ENCODE measurements at regions not wholly inside any gene's neighbourhood (a gene's known extent, or its start where the extent isn't known, plus 50 kb on each side); places are given as distances from the start of the nearest gene placed in this dataset.

- TF ChIP-seq, protein P1, sequence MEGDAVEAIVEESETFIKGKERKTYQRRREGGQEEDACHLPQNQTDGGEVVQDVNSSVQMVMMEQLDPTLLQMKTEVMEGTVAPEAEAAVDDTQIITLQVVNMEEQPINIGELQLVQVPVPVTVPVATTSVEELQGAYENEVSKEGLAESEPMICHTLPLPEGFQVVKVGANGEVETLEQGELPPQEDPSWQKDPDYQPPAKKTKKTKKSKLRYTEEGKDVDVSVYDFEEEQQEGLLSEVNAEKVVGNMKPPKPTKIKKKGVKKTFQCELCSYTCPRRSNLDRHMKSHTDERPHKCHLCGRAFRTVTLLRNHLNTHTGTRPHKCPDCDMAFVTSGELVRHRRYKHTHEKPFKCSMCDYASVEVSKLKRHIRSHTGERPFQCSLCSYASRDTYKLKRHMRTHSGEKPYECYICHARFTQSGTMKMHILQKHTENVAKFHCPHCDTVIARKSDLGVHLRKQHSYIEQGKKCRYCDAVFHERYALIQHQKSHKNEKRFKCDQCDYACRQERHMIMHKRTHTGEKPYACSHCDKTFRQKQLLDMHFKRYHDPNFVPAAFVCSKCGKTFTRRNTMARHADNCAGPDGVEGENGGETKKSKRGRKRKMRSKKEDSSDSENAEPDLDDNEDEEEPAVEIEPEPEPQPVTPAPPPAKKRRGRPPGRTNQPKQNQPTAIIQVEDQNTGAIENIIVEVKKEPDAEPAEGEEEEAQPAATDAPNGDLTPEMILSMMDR (IDR thresholded peaks at IDR 0.05): no peak
- TF ChIP-seq POLR2A (IDR thresholded peaks at IDR 0.05): no peak
Observed at GRCh38 chr2:123652320-123652719, 372.8 kb upstream of the CNTNAP5 start.

All from tibial nerve (tissue), 3 donors.